Testis (tissue), 2 donors: ENCODE measurements at regions not wholly inside any gene's neighbourhood (a gene's known extent, or its start where the extent isn't known, plus 50 kb on each side); places are given as distances from the start of the nearest gene placed in this dataset.

Source experiments
- DNase-seq: peaks from one replicate; pipeline ENCODE4 v3.0.0-alpha.2; 2019
- H3K27ac ChIP-seq, 2 donors: fragments of 200-600 bp; sonication (generic); one replicate each; pipeline ENCODE4 v1.5.1; 2019
- H3K27me3 ChIP-seq: fragments of 200-600 bp; sonication (generic); one replicate; pipeline ENCODE4 v1.5.1; 2019
- H3K36me3 ChIP-seq: fragments of 200-600 bp; sonication (generic); one replicate; pipeline ENCODE4 v1.5.1; 2017; ENCODE audit warnings: low read depth; ENCODE audit errors: missing control alignments
- H3K4me1 ChIP-seq: fragments of 200-600 bp; sonication (generic); one replicate; pipeline ENCODE4 v1.5.1; 2019
- H3K4me3 ChIP-seq, 2 donors: fragments of 200-600 bp; sonication (generic); one replicate each; pipeline ENCODE4 v1.5.1; 2017 to 2019
- H3K9me3 ChIP-seq: fragments of 200-600 bp; sonication (generic); one replicate; pipeline ENCODE4 v1.5.1; 2017
- CTCF ChIP-seq, 3 experiments: fragments of 450-650 bp in 2 of 3; fragments of 200-600 bp in 1 of 3; sonication (generic) in 1 of 3; IDR thresholded peaks; one replicate each; pipeline ENCODE4 v1.5.1; 2016 to 2019; ENCODE audit warnings: antibody characterized with exemption in 3 of 3, mild to moderate bottlenecking in 2 of 3, moderate library complexity in 1 of 3
- POLR2A ChIP-seq: fragments of 450-650 bp; IDR thresholded peaks from one replicate; pipeline ENCODE4 v1.6.1; 2017; ENCODE audit warnings: antibody characterized with exemption, mild to moderate bottlenecking, moderate library complexity
- WGBS, 2 donors: methylation state at CpG; one replicate each; pipeline ENCODE4 v1.1.5; 2018; 5-methylcytosine and 5-hydroxymethylcytosine counted together
- intact Hi-C: fragments of 100-400 bp; cut with DNase I; formaldehyde crosslinking; loops from one replicate; pipeline ENCODE4 v1.15.1; 2023; ENCODE audit warnings: low total_unique reads

- DNase-seq: no peak
- WGBS, 2 donors: 75 to 84% methylated on average over 11 of the region's 11 CpGs
- Histone ChIP-seq H3K27me3 (no peaks in the 10 kb centered on the region), H3K9me3 (no peaks in the 10 kb centered on the region), H3K27ac (no peak overlapping the region), H3K36me3 (no peaks in the 10 kb centered on the region), H3K4me3 (no peak overlapping the region), H3K4me1 (no peaks in the 10 kb centered on the region)
- intact Hi-C loops: no loop called here
- no peak for TF ChIP-seq CTCF (IDR thresholded peaks at IDR 0.05)
- no peak for TF ChIP-seq POLR2A
These were observed 313.5 kb downstream of the CTTN start for GRCh38 chr11:70711911-70712185.

GRCh38 chr11:70712471-70712870 lies 314.1 kb downstream of the CTTN start:
- intact Hi-C loops: no loop called here
- TF ChIP-seq POLR2A (no peak), CTCF (IDR thresholded peaks at IDR 0.05) (no peak)
- Histone ChIP-seq H3K4me1 (no peaks in the 10 kb centered on the region), H3K36me3 (no peaks in the 10 kb centered on the region), H3K27me3 (no peaks in the 10 kb centered on the region), H3K9me3 (no peaks in the 10 kb centered on the region), H3K27ac (no peak overlapping the region), H3K4me3 (no peak overlapping the region)
- 70 to 83% methylated on average over 10 of the region's 10 CpGs for WGBS, 2 donors
- DNase-seq: no peak

- Histone ChIP-seq H3K4me3 (no peak overlapping the region), H3K36me3 (no peaks in the 10 kb centered on the region), H3K27me3 (no peaks in the 10 kb centered on the region), H3K9me3 (no peaks in the 10 kb centered on the region), H3K27ac (no peak overlapping the region), H3K4me1 (no peaks in the 10 kb centered on the region)
- TF ChIP-seq CTCF (IDR thresholded peaks at IDR 0.05) (no peak), POLR2A (no peak)
- intact Hi-C loops: no loop called here
- no peak for DNase-seq
- WGBS, 2 donors: 89 to 92% methylated on average over 16 to 24 of the region's 24 CpGs
These were observed 314.9 kb downstream of the CTTN start for GRCh38 chr11:70713086-70713835.

GRCh38 chr11:70713988-70714665 lies 315.8 kb downstream of the CTTN start:
- intact Hi-C loops: no loop called here
- DNase-seq: no peak
- Histone ChIP-seq H3K4me1 (no peaks in the 10 kb centered on the region), H3K9me3 (no peaks in the 10 kb centered on the region), H3K27ac (no peak overlapping the region), H3K36me3 (no peaks in the 10 kb centered on the region), H3K4me3 (no peak overlapping the region), H3K27me3 (no peaks in the 10 kb centered on the region)
- WGBS, 2 donors: 63 to 68% methylated on average over 10 of the region's 10 CpGs
- no peak for TF ChIP-seq CTCF (IDR thresholded peaks at IDR 0.05)
- no peak for TF ChIP-seq POLR2A
